ENCODE measurements at regions not wholly inside any gene's neighbourhood (a gene's known extent, or its start where the extent isn't known, plus 50 kb on each side); places are given as distances from the start of the nearest gene placed in this dataset.

DNA sequence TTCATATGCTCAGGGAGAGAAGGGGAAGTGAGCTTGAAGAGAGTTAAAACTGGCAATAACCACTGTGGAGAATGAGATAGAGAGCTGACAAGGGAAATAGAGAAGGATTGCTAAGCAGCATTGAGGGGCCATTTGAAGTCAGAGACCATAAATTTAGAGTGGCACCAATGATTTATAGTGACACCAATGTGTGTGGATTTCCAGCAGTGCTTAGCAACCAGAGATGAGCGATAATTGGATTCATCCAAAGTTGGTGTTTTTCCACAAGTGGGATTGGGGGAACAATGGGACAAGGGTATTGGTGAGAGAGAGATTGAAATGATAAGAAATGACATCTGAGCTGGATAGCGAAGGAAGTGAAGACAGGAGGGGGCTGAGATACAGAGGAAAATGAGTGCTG lies 114.1 kb downstream of the C1orf94 start:
- Histone ChIP-seq H3K9ac (ENCODE audit: low read depth in 1 of 2, low read length in 2 of 2) (no peak overlapping the region), H3K9me3 (ENCODE audit: control insufficient read depth in 4 of 4, low read length in 3 of 4) (no peaks in the 10 kb centered on the region), H3K4me3 (ENCODE audit: low read depth in 1 of 3, low read length in 3 of 3) (no peak overlapping the region), H3K27me3 (ENCODE audit: control insufficient read depth in 4 of 4, insufficient read depth in 4 of 4, low read length in 3 of 4) (no peaks in the 10 kb centered on the region), H3K27ac (ENCODE audit: low read depth in 1 of 2, low read length in 2 of 2) (no peak overlapping the region), H3K4me1 (ENCODE audit: control insufficient read depth in 4 of 4, insufficient read depth in 4 of 4, low read length in 3 of 4) (no peaks in the 10 kb centered on the region), H3K36me3 (ENCODE audit: control insufficient read depth in 4 of 4, insufficient read depth in 3 of 4, low read depth in 1 of 4, low read length in 3 of 4) (no peaks in the 10 kb centered on the region)
- TF ChIP-seq HNF4A (conservative IDR thresholded peaks at IDR 0.05) (no peak), TAF1 (conservative IDR thresholded peaks at IDR 0.05) (no peak), GABPA (IDR thresholded peaks at IDR 0.05 in 1 of 2, conservative IDR thresholded peaks at IDR 0.05 in 1 of 2) (no peak), HNF4G (IDR thresholded peaks at IDR 0.05) (no peak), FOXA2 (IDR thresholded peaks at IDR 0.05) (no peak), RXRA (IDR thresholded peaks at IDR 0.05) (no peak), NR2F2 (IDR thresholded peaks at IDR 0.05) (no peak), SP1 (IDR thresholded peaks at IDR 0.05) (no peak), YY1 (IDR thresholded peaks at IDR 0.05) (no peak)
- TF ChIP-seq, protein P1, sequence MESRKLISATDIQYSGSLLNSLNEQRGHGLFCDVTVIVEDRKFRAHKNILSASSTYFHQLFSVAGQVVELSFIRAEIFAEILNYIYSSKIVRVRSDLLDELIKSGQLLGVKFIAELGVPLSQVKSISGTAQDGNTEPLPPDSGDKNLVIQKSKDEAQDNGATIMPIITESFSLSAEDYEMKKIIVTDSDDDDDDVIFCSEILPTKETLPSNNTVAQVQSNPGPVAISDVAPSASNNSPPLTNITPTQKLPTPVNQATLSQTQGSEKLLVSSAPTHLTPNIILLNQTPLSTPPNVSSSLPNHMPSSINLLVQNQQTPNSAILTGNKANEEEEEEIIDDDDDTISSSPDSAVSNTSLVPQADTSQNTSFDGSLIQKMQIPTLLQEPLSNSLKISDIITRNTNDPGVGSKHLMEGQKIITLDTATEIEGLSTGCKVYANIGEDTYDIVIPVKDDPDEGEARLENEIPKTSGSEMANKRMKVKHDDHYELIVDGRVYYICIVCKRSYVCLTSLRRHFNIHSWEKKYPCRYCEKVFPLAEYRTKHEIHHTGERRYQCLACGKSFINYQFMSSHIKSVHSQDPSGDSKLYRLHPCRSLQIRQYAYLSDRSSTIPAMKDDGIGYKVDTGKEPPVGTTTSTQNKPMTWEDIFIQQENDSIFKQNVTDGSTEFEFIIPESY (IDR thresholded peaks at IDR 0.05): no peak
- TF ChIP-seq, protein P2, sequence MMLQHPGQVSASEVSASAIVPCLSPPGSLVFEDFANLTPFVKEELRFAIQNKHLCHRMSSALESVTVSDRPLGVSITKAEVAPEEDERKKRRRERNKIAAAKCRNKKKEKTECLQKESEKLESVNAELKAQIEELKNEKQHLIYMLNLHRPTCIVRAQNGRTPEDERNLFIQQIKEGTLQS (IDR thresholded peaks at IDR 0.05): no peak
- TF ChIP-seq, protein P3, sequence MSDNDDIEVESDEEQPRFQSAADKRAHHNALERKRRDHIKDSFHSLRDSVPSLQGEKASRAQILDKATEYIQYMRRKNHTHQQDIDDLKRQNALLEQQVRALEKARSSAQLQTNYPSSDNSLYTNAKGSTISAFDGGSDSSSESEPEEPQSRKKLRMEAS (IDR thresholded peaks at IDR 0.05): no peak
- DNase-seq (ENCODE audit: low spot score): no peak
- WGBS: 83% methylated on average over 2 of the region's 2 CpGs

DNA sequence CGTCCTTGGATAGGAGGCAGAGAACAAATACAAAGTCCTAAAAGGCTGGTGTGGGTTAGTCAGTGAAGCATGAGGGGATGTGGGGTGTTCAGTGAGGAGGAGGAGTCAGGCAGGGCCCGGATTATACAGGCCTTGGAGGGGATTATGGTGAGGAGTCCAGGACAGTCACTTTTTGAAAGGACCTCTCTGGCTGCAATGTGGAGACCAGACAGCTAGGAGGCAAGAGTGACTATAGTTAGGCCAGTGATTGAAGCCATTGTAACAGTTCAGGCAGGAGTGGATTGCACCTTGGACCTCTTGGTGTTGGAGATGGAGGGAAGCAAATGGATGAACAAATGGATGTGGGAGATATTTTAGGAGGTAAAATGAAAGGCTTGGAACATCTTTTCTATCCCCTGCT lies 115.8 kb downstream of the C1orf94 start:
- H3K27me3 ChIP-seq (ENCODE audit: control insufficient read depth in 4 of 4, insufficient read depth in 4 of 4, low read length in 3 of 4): no peaks in the 10 kb centered on the region
- no peak overlapping the region for H3K4me3 ChIP-seq (ENCODE audit: low read depth in 1 of 3, low read length in 3 of 3)
- H3K9me3 ChIP-seq (ENCODE audit: control insufficient read depth in 4 of 4, low read length in 3 of 4): no peaks in the 10 kb centered on the region
- H3K27ac ChIP-seq (ENCODE audit: low read depth in 1 of 2, low read length in 2 of 2): no peak overlapping the region
- no peaks in the 10 kb centered on the region for H3K4me1 ChIP-seq (ENCODE audit: control insufficient read depth in 4 of 4, insufficient read depth in 4 of 4, low read length in 3 of 4)
- WGBS: 63% methylated on average over 2 of the region's 2 CpGs
- no peak for DNase-seq (ENCODE audit: low spot score)
- H3K9ac ChIP-seq (ENCODE audit: low read depth in 1 of 2, low read length in 2 of 2): no peak overlapping the region
- TF ChIP-seq, protein P4, sequence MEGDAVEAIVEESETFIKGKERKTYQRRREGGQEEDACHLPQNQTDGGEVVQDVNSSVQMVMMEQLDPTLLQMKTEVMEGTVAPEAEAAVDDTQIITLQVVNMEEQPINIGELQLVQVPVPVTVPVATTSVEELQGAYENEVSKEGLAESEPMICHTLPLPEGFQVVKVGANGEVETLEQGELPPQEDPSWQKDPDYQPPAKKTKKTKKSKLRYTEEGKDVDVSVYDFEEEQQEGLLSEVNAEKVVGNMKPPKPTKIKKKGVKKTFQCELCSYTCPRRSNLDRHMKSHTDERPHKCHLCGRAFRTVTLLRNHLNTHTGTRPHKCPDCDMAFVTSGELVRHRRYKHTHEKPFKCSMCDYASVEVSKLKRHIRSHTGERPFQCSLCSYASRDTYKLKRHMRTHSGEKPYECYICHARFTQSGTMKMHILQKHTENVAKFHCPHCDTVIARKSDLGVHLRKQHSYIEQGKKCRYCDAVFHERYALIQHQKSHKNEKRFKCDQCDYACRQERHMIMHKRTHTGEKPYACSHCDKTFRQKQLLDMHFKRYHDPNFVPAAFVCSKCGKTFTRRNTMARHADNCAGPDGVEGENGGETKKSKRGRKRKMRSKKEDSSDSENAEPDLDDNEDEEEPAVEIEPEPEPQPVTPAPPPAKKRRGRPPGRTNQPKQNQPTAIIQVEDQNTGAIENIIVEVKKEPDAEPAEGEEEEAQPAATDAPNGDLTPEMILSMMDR (IDR thresholded peaks at IDR 0.05; ENCODE audit: low read depth, low read length, missing input control): peak; percentile 11
- TF ChIP-seq JUND (IDR thresholded peaks at IDR 0.05) (no peak), RAD21 (IDR thresholded peaks at IDR 0.05) (peak; percentile 37 to 54), YY1 (IDR thresholded peaks at IDR 0.05) (no peak)
- no peaks in the 10 kb centered on the region for H3K36me3 ChIP-seq (ENCODE audit: control insufficient read depth in 4 of 4, insufficient read depth in 3 of 4, low read depth in 1 of 4, low read length in 3 of 4)

DNA sequence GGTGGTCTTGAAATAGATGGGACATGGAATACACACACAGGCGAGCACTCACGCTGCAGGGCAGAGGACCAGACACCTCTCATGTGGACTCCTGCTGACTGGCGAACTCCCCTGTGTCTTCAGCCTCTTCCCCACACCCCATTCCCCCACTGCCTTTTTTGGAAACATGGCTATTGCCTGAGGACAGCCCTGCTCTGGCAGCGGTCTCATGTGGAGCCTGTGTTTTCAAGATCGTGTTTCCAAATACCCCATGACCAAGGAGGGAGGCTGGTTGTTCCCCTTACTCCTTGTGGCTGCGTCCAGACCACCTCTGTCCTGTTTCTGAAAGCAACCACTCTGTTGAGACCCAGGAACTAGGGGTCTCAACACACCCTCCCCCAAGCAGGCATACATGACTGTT lies 119.4 kb downstream of the C1orf94 start:
- WGBS: 66% methylated on average over 6 of the region's 6 CpGs
- Histone ChIP-seq H3K27me3 (ENCODE audit: control insufficient read depth in 4 of 4, insufficient read depth in 4 of 4, low read length in 3 of 4) (no peaks in the 10 kb centered on the region), H3K36me3 (ENCODE audit: control insufficient read depth in 4 of 4, insufficient read depth in 3 of 4, low read depth in 1 of 4, low read length in 3 of 4) (no peaks in the 10 kb centered on the region), H3K4me3 (ENCODE audit: low read depth in 1 of 3, low read length in 3 of 3) (no peak overlapping the region), H3K9me3 (ENCODE audit: control insufficient read depth in 4 of 4, low read length in 3 of 4) (no peaks in the 10 kb centered on the region), H3K4me1 (ENCODE audit: control insufficient read depth in 4 of 4, insufficient read depth in 4 of 4, low read length in 3 of 4) (no peaks in the 10 kb centered on the region), H3K27ac (ENCODE audit: low read depth in 1 of 2, low read length in 2 of 2) (no peak overlapping the region), H3K9ac (ENCODE audit: low read depth in 1 of 2, low read length in 2 of 2) (no peak overlapping the region)
- no peak for TF ChIP-seq FOXA2 (IDR thresholded peaks at IDR 0.05)
- no peak for TF ChIP-seq YY1 (IDR thresholded peaks at IDR 0.05)
- TF ChIP-seq SP1 (IDR thresholded peaks at IDR 0.05): no peak
- TF ChIP-seq HNF4G (IDR thresholded peaks at IDR 0.05): no peak
- TF ChIP-seq TAF1 (conservative IDR thresholded peaks at IDR 0.05): no peak
- no peak for DNase-seq (ENCODE audit: low spot score)

All from liver (tissue), 8 donors.